ENCODE measurements at regions not wholly inside any gene's neighbourhood (a gene's known extent, or its start where the extent isn't known, plus 50 kb on each side); places are given as distances from the start of the nearest gene placed in this dataset.

- TF ChIP-seq GATA3 (IDR thresholded peaks at IDR 0.05; ENCODE audit: low read depth, low read length) (no peak), GATA2 (IDR thresholded peaks at IDR 0.05; ENCODE audit: low read depth, low read length) (no peak)
Observed at GRCh38 chr11:87820011-87820410, 355.2 kb downstream of the RAB38 start.
